Lung (tissue), 11 donors: ENCODE measurements at regions not wholly inside any gene's neighbourhood (a gene's known extent, or its start where the extent isn't known, plus 50 kb on each side); places are given as distances from the start of the nearest gene placed in this dataset.

ENCODE experiments used
- ATAC-seq: fragments of 200-7000 bp; cut with Tn5 transposase; one replicate; pipeline ENCODE4 v1.9.1; 2020; ENCODE audit warnings: moderate number of reproducible peaks; ENCODE audit not compliant: insufficient read depth, low FRiP score
- DNase-seq, 3 donors: peaks; one replicate each; pipeline ENCODE4 v3.0.0-alpha.2; 2013 to 2017
- H3K27ac ChIP-seq, 2 donors: one replicate each; pipeline ENCODE4 v1.5.1; 2013; ENCODE audit warnings: mild to moderate bottlenecking in 2 of 2, moderate library complexity in 2 of 2, control low read depth in 1 of 2, inconsistent platforms in 1 of 2, low read depth in 1 of 2, low read length in 1 of 2
- H3K27me3 ChIP-seq, 3 donors: one replicate each; pipeline ENCODE4 v1.5.1; 2013; ENCODE audit warnings: low read length in 2 of 3; ENCODE audit not compliant: control insufficient read depth in 3 of 3, insufficient read depth in 3 of 3
- H3K36me3 ChIP-seq, 4 donors: one replicate each; pipeline ENCODE4 v1.5.1; 2013; ENCODE audit warnings: low read length in 4 of 4, mild to moderate bottlenecking in 1 of 4, moderate library complexity in 1 of 4; ENCODE audit not compliant: control insufficient read depth in 4 of 4, insufficient read depth in 4 of 4
- H3K4me1 ChIP-seq, 5 donors: one replicate each; pipeline ENCODE4 v1.5.1; 2013; ENCODE audit warnings: low read length in 5 of 5, mild to moderate bottlenecking in 2 of 5, moderate library complexity in 1 of 5; ENCODE audit not compliant: control insufficient read depth in 5 of 5, insufficient read depth in 5 of 5
- H3K4me3 ChIP-seq: one replicate; pipeline ENCODE4 v1.5.1; 2013; ENCODE audit warnings: mild to moderate bottlenecking, control low read depth, moderate library complexity
- H3K9ac ChIP-seq, 2 donors: one replicate each; pipeline ENCODE4 v1.5.1; 2013; ENCODE audit warnings: low read length in 2 of 2, control low read depth in 1 of 2; ENCODE audit not compliant: insufficient read depth in 1 of 2
- H3K9me3 ChIP-seq, 4 donors: one replicate each; pipeline ENCODE4 v1.5.1; 2013; ENCODE audit warnings: low read length in 3 of 4, mild to moderate bottlenecking in 1 of 4, moderate library complexity in 1 of 4; ENCODE audit not compliant: control insufficient read depth in 4 of 4, insufficient read depth in 3 of 4
- WGBS, 2 donors: extraction: QIAGEN DNeasy Blood & Tissue Kit; methylation state at CpG; one replicate each; pipeline ENCODE4 v1.1.7; 2013; 5-methylcytosine and 5-hydroxymethylcytosine counted together
- TF ChIP-seq, protein P1 (sequence below): IDR thresholded peaks from 2 replicates; pipeline ENCODE4 v1.5.1; 2012; ENCODE audit warnings: mild to moderate bottlenecking; ENCODE audit errors: control extremely low read depth, extremely low read depth
- donor health status: control.
- donor health status: control.
- donor health status: Bipolar disorder and iron deficiency.
- donor health status: healthy.
- donor health status: DM: yes; HTN: yes; CAD: no.

- Histone ChIP-seq H3K27ac (no peak overlapping the region), H3K9me3 (peaks cover 0 to 3% (median 0%) of the 10 kb centered on the region in 4 donors), H3K36me3 (no peaks in the 10 kb centered on the region), H3K27me3 (peaks cover 4 to 57% (median 42%) of the 10 kb centered on the region in 3 donors), H3K4me3 (peak overlapping the region; percentile 50), H3K4me1 (peaks cover 0 to 10% (median 0%) of the 10 kb centered on the region in 5 donors), H3K9ac (no peak overlapping the region)
- DNase-seq = peak; percentile 9 to 62 (median 46)
- 1% methylated on average over 55 to 88 of the region's 88 CpGs for WGBS, 2 donors
- ATAC-seq = peak; percentile 72
- TF ChIP-seq, protein P1, sequence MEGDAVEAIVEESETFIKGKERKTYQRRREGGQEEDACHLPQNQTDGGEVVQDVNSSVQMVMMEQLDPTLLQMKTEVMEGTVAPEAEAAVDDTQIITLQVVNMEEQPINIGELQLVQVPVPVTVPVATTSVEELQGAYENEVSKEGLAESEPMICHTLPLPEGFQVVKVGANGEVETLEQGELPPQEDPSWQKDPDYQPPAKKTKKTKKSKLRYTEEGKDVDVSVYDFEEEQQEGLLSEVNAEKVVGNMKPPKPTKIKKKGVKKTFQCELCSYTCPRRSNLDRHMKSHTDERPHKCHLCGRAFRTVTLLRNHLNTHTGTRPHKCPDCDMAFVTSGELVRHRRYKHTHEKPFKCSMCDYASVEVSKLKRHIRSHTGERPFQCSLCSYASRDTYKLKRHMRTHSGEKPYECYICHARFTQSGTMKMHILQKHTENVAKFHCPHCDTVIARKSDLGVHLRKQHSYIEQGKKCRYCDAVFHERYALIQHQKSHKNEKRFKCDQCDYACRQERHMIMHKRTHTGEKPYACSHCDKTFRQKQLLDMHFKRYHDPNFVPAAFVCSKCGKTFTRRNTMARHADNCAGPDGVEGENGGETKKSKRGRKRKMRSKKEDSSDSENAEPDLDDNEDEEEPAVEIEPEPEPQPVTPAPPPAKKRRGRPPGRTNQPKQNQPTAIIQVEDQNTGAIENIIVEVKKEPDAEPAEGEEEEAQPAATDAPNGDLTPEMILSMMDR = no peak
Measured at GRCh38 chr9:21559402-21560280, 77.5 kb upstream of the IFNE start.

GRCh38 chr9:21560281-21560745 lies 78.2 kb upstream of the IFNE start:
- H3K9ac ChIP-seq = no peak overlapping the region
- peaks cover 0 to 10% (median 0%) of the 10 kb centered on the region in 5 donors for H3K4me1 ChIP-seq
- H3K27me3 ChIP-seq = peaks cover 4 to 54% (median 40%) of the 10 kb centered on the region in 3 donors
- no peak overlapping the region for H3K4me3 ChIP-seq
- peaks cover 0 to 3% (median 0%) of the 10 kb centered on the region in 4 donors for H3K9me3 ChIP-seq
- H3K36me3 ChIP-seq = no peaks in the 10 kb centered on the region
- TF ChIP-seq, protein P1 = no peak
- ATAC-seq (no peak), DNase-seq (no peak)
- 47 to 48% methylated on average over 12 of the region's 12 CpGs for WGBS, 2 donors
- no peak overlapping the region for H3K27ac ChIP-seq

- peaks cover 0 to 10% (median 0%) of the 10 kb centered on the region in 5 donors for H3K4me1 ChIP-seq
- no peaks in the 10 kb centered on the region for H3K36me3 ChIP-seq
- H3K27me3 ChIP-seq = peaks cover 0 to 47% (median 38%) of the 10 kb centered on the region in 3 donors
- peaks cover 0 to 3% (median 0%) of the 10 kb centered on the region in 4 donors for H3K9me3 ChIP-seq
- H3K9ac ChIP-seq = no peak overlapping the region
- WGBS, 2 donors = 65 to 86% methylated on average over 2 of the region's 2 CpGs
- TF ChIP-seq, protein P1 = no peak
- no peak overlapping the region for H3K4me3 ChIP-seq
- no peak for ATAC-seq
- no peak for DNase-seq
- H3K27ac ChIP-seq = no peak overlapping the region
Measured at GRCh38 chr9:21561502-21561901, 79.4 kb upstream of the IFNE start.
